ENCODE measurements at regions not wholly inside any gene's neighbourhood (a gene's known extent, or its start where the extent isn't known, plus 50 kb on each side); places are given as distances from the start of the nearest gene placed in this dataset.

DNA sequence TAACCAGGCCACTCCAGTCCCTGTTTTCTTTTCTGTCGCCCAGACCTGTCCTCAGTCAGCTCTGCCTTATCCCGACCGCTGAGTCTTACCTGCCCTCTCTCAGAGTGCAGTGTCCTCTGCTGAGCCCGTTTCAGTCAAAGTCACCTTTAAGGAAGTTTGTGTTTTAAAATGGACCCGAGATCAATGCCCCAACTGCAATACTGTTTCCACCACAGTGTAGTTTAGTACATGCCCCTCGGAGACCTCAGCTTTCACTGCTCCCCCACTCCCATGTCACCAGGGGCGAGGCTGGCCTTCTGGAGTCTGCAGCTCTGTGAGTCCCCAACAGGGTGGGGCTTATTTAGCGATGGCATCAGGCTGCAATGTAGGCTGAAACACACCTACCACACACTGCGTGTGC is 248.4 kb upstream of the TSHZ3 start:
- no peaks in the 10 kb centered on the region for H3K9me3 ChIP-seq (ENCODE audit: control insufficient read depth, low read depth, low read length)
- WGBS (ENCODE audit: insufficient coverage, low lambda C conversion rate): no CpG with 5 or more reads among the region's 9 CpGs

GRCh38 chr19:31598730-31599238 is 249.5 kb upstream of the TSHZ3 start:
- DNase-seq: no peak
- WGBS (ENCODE audit: insufficient coverage, low lambda C conversion rate): no CpG with 5 or more reads among the region's 2 CpGs
- Histone ChIP-seq H3K4me1 (ENCODE audit: control insufficient read depth, insufficient read depth, low read length) (no peaks in the 10 kb centered on the region), H3K4me3 (ENCODE audit: low read length) (no peak overlapping the region), H3K27ac (ENCODE audit: low read length) (no peak overlapping the region), H3K9me3 (ENCODE audit: control insufficient read depth, low read depth, low read length) (no peaks in the 10 kb centered on the region), H3K36me3 (ENCODE audit: control insufficient read depth, insufficient read depth, low read length) (no peaks in the 10 kb centered on the region), H3K27me3 (ENCODE audit: control insufficient read depth, insufficient read depth, low read length) (no peaks in the 10 kb centered on the region)

More for the DNA sequence above, 248.4 kb upstream of the TSHZ3 start:
- no peak for DNase-seq
- H3K36me3 ChIP-seq (ENCODE audit: control insufficient read depth, insufficient read depth, low read length): no peaks in the 10 kb centered on the region
- H3K27ac ChIP-seq (ENCODE audit: low read length): no peak overlapping the region
- no peaks in the 10 kb centered on the region for H3K4me1 ChIP-seq (ENCODE audit: control insufficient read depth, insufficient read depth, low read length)
- no peak overlapping the region for H3K4me3 ChIP-seq (ENCODE audit: low read length)
- no peaks in the 10 kb centered on the region for H3K27me3 ChIP-seq (ENCODE audit: control insufficient read depth, insufficient read depth, low read length)

DNA sequence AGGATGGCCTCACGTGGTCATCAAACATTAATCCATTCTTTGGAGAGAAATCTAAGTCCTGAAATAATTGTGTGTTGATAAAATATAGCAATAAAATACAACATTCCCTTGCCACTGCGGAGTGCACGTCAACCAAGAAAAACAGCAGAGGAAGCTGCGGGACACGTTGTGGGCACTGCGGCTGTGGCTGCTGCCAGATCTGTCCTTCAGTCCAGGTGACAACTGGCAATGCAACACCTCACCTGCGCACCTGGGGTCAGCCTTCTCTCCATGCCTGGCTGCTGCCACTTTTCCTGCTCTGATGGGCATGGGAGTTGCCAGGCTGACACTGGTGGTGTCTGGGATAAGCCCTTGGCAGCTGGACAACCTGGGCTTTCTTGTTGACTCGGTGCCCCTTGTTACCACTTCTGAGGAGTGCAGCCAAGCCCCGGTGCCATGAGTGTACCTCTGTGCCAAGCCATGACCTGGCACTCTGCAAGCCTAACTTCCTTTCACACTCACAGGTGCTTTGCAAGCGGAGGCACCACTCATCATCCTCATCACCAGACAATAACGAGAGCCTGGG is 251.6 kb upstream of the TSHZ3 start:
- Histone ChIP-seq H3K9me3 (ENCODE audit: control insufficient read depth, low read depth, low read length) (no peaks in the 10 kb centered on the region), H3K36me3 (ENCODE audit: control insufficient read depth, insufficient read depth, low read length) (no peaks in the 10 kb centered on the region), H3K27me3 (ENCODE audit: control insufficient read depth, insufficient read depth, low read length) (no peaks in the 10 kb centered on the region), H3K27ac (ENCODE audit: low read length) (no peak overlapping the region), H3K4me3 (ENCODE audit: low read length) (no peak overlapping the region), H3K4me1 (ENCODE audit: control insufficient read depth, insufficient read depth, low read length) (no peaks in the 10 kb centered on the region)
- 100% methylated on average over 1 of the region's 11 CpGs for WGBS (ENCODE audit: insufficient coverage, low lambda C conversion rate)
- no peak for DNase-seq

- Histone ChIP-seq H3K4me3 (ENCODE audit: low read length) (no peak overlapping the region), H3K4me1 (ENCODE audit: control insufficient read depth, insufficient read depth, low read length) (no peaks in the 10 kb centered on the region), H3K36me3 (ENCODE audit: control insufficient read depth, insufficient read depth, low read length) (no peaks in the 10 kb centered on the region), H3K27ac (ENCODE audit: low read length) (no peak overlapping the region), H3K27me3 (ENCODE audit: control insufficient read depth, insufficient read depth, low read length) (no peaks in the 10 kb centered on the region), H3K9me3 (ENCODE audit: control insufficient read depth, low read depth, low read length) (no peaks in the 10 kb centered on the region)
- 93% methylated on average over 2 of the region's 9 CpGs for WGBS (ENCODE audit: insufficient coverage, low lambda C conversion rate)
- no peak for DNase-seq
These were observed 252.6 kb upstream of the TSHZ3 start for GRCh38 chr19:31601855-31602254.

- Histone ChIP-seq H3K27me3 (ENCODE audit: control insufficient read depth, insufficient read depth, low read length) (no peaks in the 10 kb centered on the region), H3K27ac (ENCODE audit: low read length) (no peak overlapping the region), H3K4me3 (ENCODE audit: low read length) (no peak overlapping the region), H3K9me3 (ENCODE audit: control insufficient read depth, low read depth, low read length) (no peaks in the 10 kb centered on the region), H3K36me3 (ENCODE audit: control insufficient read depth, insufficient read depth, low read length) (no peaks in the 10 kb centered on the region), H3K4me1 (ENCODE audit: control insufficient read depth, insufficient read depth, low read length) (no peaks in the 10 kb centered on the region)
- no CpG with 5 or more reads among the region's 4 CpGs for WGBS (ENCODE audit: insufficient coverage, low lambda C conversion rate)
- no peak for DNase-seq
These were observed 253.3 kb upstream of the TSHZ3 start for GRCh38 chr19:31602548-31602947.

- no peaks in the 10 kb centered on the region for H3K36me3 ChIP-seq (ENCODE audit: control insufficient read depth, insufficient read depth, low read length)
- no CpG with 5 or more reads among the region's 10 CpGs for WGBS (ENCODE audit: insufficient coverage, low lambda C conversion rate)
- no peak for DNase-seq
- no peaks in the 10 kb centered on the region for H3K4me1 ChIP-seq (ENCODE audit: control insufficient read depth, insufficient read depth, low read length)
- no peak overlapping the region for H3K27ac ChIP-seq (ENCODE audit: low read length)
- H3K9me3 ChIP-seq (ENCODE audit: control insufficient read depth, low read depth, low read length): no peaks in the 10 kb centered on the region
- no peak overlapping the region for H3K4me3 ChIP-seq (ENCODE audit: low read length)
- H3K27me3 ChIP-seq (ENCODE audit: control insufficient read depth, insufficient read depth, low read length): no peaks in the 10 kb centered on the region
These were observed 255.3 kb upstream of the TSHZ3 start for GRCh38 chr19:31604493-31605040.

- no peaks in the 10 kb centered on the region for H3K4me1 ChIP-seq (ENCODE audit: control insufficient read depth, insufficient read depth, low read length)
- H3K9me3 ChIP-seq (ENCODE audit: control insufficient read depth, low read depth, low read length): no peaks in the 10 kb centered on the region
- H3K4me3 ChIP-seq (ENCODE audit: low read length): no peak overlapping the region
- no peak overlapping the region for H3K27ac ChIP-seq (ENCODE audit: low read length)
- no peaks in the 10 kb centered on the region for H3K36me3 ChIP-seq (ENCODE audit: control insufficient read depth, insufficient read depth, low read length)
- DNase-seq: no peak
- no peaks in the 10 kb centered on the region for H3K27me3 ChIP-seq (ENCODE audit: control insufficient read depth, insufficient read depth, low read length)
- no CpG with 5 or more reads among the region's 8 CpGs for WGBS (ENCODE audit: insufficient coverage, low lambda C conversion rate)
These were observed 260.8 kb upstream of the TSHZ3 start for GRCh38 chr19:31610018-31610417.

DNA sequence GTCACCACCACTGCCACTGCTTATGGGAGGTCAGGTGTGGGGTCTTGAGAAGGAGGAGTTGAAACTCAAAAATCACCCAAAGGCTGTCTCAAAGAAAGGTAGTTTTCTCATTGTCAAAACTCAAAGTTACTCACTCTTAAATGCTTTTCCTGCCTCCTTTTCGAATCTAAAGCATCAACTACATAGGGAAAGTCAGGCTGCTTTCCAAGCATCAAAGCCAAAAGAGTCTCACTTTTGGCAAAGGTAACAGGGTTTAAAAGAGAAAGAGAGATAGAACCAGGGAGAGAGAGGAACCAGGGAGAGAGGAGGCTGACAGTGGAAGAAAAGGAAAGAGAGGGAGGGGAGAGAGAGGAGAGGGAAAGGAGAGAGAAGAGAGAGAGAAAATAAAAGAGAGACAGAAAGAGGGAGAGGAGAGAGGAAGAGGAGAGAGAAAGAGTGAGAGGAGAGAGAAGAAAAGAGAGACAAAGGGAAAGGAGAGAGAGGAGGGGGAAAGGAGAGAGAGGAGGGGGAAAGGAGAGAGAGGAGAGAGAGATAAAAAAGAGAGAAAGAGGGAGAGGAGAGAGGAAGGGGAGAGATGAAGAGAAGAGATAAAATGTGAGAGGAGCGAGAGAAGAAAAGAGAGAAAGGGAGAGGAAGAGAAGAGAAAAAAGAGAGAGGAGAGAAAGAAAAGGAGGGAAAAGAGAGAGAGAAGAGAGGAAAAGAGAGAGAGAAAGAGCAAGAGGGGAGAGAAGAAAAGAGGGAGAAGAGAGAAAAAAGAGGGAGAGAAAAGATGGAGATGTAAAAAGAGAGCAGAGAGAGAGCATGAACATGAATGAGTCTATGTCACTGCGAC is 262.0 kb upstream of the TSHZ3 start:
- no peaks in the 10 kb centered on the region for H3K4me1 ChIP-seq (ENCODE audit: control insufficient read depth, insufficient read depth, low read length)
- no peaks in the 10 kb centered on the region for H3K27me3 ChIP-seq (ENCODE audit: control insufficient read depth, insufficient read depth, low read length)
- H3K27ac ChIP-seq (ENCODE audit: low read length): no peak overlapping the region
- DNase-seq: no peak
- H3K4me3 ChIP-seq (ENCODE audit: low read length): no peak overlapping the region
- no peaks in the 10 kb centered on the region for H3K36me3 ChIP-seq (ENCODE audit: control insufficient read depth, insufficient read depth, low read length)
- H3K9me3 ChIP-seq (ENCODE audit: control insufficient read depth, low read depth, low read length): no peaks in the 10 kb centered on the region
- WGBS (ENCODE audit: insufficient coverage, low lambda C conversion rate): 96% methylated on average over 3 of the region's 3 CpGs

DNA sequence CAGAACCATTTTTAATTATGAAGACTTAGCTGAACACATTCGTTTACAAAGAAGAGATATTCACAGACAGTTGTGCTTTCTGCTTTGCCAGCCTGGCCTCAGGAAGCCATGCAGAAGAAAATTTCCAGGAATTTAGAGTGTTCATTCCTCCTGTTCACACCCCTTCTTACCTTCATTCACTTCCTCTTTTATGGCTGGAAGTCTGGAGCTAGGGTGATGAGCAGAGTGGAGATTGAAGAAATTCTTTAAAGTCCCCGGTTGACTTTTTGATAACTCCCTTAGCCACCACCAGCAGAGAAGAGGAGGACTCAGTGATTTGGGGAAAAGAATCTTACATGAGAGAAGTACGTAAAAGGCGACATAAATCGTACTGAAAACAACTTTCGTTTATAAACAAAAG is 263.6 kb upstream of the TSHZ3 start:
- 81% methylated on average over 6 of the region's 6 CpGs for WGBS (ENCODE audit: insufficient coverage, low lambda C conversion rate)
- DNase-seq: no peak
- Histone ChIP-seq H3K9me3 (ENCODE audit: control insufficient read depth, low read depth, low read length) (no peaks in the 10 kb centered on the region), H3K4me1 (ENCODE audit: control insufficient read depth, insufficient read depth, low read length) (no peaks in the 10 kb centered on the region), H3K36me3 (ENCODE audit: control insufficient read depth, insufficient read depth, low read length) (no peaks in the 10 kb centered on the region), H3K27ac (ENCODE audit: low read length) (no peak overlapping the region), H3K27me3 (ENCODE audit: control insufficient read depth, insufficient read depth, low read length) (no peaks in the 10 kb centered on the region), H3K4me3 (ENCODE audit: low read length) (no peak overlapping the region)

DNA sequence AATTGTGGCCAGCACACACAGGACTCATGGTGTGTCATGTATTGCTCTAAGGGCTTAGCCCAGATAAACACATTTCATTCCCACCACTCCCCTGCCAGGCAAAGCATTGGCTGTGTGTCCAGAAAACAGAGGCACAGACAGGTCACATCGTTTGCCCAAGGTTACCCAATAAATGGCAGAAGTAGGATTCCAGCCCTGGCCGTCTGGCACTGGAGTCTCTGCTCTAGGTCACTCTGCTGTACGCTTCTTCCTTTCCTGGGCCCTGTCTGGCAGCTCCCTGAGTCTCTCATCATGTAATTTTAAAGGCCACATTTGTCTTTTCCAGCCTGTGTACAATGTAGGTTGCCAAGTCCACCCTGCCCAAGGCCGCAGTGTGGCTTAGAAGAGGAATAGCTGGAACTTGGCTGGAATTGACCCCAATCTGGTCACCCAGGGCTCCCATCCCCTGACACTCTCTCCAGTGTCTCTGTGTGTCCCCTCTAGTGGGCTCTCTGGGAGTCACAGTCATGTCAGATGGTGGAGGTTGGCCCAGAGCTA is 264.5 kb upstream of the TSHZ3 start:
- no peak overlapping the region for H3K4me3 ChIP-seq (ENCODE audit: low read length)
- no CpG with 5 or more reads among the region's 4 CpGs for WGBS (ENCODE audit: insufficient coverage, low lambda C conversion rate)
- no peaks in the 10 kb centered on the region for H3K27me3 ChIP-seq (ENCODE audit: control insufficient read depth, insufficient read depth, low read length)
- DNase-seq: no peak
- H3K9me3 ChIP-seq (ENCODE audit: control insufficient read depth, low read depth, low read length): no peaks in the 10 kb centered on the region
- H3K27ac ChIP-seq (ENCODE audit: low read length): no peak overlapping the region
- no peaks in the 10 kb centered on the region for H3K36me3 ChIP-seq (ENCODE audit: control insufficient read depth, insufficient read depth, low read length)
- H3K4me1 ChIP-seq (ENCODE audit: control insufficient read depth, insufficient read depth, low read length): no peaks in the 10 kb centered on the region

Measured in large intestine (tissue), 3 donors.